Posterior vena cava (tissue), 2 donors: ENCODE measurements at regions not wholly inside any gene's neighbourhood (a gene's known extent, or its start where the extent isn't known, plus 50 kb on each side); places are given as distances from the start of the nearest gene placed in this dataset.

Experiments used
- DNase-seq: peaks from one replicate; pipeline ENCODE4 v3.0.0-alpha.2; 2020; ENCODE audit warnings: low spot score
- intact Hi-C, 2 donors: fragments of 100-400 bp; cut with DNase I; formaldehyde crosslinking; loops; one replicate each; pipeline versions ENCODE4 v1.14.1 to v1.14.2; 2022 to 2023
- donor health status: DM: yes; HTN: yes; CAD: no.
- donor health status: DM: yes; HTN: yes; CAD: no.

DNA sequence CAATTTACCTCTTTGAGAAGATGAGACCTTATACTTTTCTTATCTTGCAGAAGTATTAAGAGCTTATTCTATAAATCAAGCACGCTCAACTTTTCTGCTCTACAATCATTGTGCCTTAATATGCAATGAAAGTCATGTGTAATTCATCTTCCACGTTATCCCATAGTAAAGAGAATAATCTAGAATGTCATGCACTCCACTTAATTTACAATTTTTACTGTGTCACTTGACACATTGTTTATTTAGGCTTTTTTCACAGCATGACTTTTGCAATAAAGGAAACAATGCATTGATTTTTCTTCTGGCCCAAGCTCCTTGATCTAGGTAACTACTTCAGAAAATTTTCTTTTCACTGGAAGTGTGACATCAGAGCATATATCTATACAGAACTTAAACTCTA is 290.9 kb downstream of the HHIPL2 start:
- intact Hi-C loops = no loop called here
- no peak for DNase-seq

DNA sequence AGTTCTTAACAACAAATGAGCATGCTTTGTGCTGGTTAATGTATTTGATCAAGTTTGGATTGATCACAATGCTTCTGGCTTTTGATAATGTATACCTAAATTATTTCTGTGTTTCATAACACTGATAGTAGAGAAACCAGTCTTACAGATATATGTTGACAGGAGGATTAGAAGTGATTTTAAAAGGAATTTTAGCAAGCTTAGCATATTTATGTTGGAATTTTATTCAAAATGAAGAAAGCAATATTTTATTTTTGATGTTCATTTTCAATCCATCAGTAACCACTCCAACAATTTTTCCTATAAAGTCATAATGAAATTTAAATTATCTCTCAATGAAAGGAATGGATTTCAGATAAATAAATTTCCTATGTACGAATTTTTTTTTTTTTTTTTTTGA is 291.8 kb downstream of the HHIPL2 start:
- no peak for DNase-seq
- intact Hi-C loops = no loop called here

DNA sequence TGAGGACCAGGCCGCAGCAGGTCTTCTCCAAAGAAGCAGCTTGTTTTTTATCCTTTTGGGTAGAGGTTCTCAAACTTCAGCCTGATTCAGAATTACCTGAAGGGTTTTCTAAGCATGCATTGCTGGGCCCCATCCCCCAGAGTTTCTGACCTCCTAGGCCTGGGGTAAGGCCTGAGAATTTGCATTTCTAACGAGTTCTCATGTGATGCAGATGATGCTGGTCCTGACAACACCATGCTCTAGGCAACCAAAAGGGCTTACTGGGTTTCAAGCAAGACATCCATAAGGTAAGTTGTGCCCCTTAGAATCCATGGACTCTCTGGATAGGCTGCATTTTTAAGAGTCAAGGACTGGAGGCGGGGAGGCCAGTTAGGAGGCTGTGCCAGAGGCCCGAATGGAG is 295.1 kb downstream of the HHIPL2 start:
- intact Hi-C loops = no loop called here
- DNase-seq = no peak

DNA sequence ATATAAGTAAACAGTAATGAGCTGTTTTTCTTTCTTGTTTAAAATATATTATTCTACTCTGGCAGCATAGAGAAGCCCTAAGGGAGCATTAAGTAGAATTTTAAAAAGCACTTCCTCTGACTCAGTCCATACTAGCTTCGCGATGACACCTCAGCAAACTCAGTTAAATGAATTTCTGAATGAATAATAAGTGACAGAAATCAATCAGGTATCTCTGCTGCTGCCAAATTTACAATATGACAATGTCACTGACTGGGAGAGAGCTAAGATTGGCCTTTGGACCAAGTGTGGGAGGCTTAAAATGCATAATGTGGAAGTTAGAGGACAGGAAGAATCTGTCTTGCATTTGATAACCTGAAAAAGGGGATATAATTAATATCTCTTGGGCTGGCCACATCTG is 296.1 kb downstream of the HHIPL2 start:
- no peak for DNase-seq
- intact Hi-C loops = no loop called here

DNA sequence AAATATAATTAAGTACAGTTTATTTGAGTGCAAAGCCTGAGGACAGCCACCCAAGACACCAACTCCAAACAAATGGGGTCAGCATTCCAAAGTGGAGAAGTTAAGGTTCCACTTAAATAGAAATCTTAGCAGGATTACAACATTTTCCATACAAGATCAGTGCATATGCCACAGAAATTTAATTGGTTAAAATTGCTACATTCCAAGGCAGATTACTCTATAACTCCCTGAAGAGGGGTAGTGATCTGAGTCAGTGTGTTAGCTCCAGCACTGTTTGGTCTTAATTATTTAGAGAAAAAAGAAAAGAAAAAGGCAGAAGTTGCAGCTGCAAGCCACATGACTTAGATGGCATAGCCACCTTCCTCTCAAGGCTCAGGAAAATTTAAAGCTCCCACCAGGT is 297.5 kb downstream of the HHIPL2 start:
- intact Hi-C loops = no loop called here
- DNase-seq = no peak

DNA sequence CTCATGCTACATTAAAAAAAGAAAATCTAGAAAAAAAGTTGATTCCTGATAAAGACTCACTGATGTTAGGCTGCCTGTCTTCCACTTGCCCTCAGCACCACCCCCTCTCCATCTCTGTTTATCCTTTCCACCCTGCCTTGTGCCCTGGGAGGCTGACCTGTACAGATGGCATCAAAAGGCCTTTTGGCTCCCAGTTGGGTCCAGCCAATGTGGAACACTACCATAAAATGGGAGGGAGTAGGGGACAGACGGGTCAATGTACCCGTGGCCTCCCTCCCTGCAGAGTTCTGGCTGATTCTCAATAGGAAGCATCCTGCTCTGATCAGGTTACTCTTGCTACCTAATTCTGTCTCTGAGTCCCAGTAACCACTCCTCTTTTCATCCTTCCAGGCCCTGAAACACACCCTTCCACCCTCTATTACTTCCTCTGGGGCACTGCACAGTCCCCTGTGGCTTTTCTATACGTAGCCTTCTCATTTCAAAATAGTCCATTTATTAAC is 300.0 kb downstream of the HHIPL2 start:
- DNase-seq = no peak
- intact Hi-C loops = no loop called here

DNA sequence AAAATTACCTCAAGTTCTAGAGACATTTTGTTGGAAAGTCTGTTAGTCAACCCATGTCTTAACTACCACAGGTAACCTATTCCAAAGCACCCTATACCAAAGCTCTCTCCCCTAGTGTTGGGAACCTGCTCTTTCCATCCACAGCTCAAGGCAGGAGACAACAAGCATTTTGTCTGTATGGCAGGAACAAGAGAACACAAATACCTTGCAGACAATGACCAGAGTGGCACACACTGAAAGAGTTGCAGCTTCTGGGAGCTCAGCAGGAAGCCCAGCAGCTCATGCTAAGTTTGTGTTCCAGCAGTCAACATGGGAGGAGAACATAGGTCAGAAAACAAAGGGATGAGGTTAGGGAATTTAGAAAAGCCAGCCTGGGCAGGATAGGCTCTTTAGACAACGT is 300.8 kb downstream of the HHIPL2 start:
- intact Hi-C loops = no loop called here

DNA sequence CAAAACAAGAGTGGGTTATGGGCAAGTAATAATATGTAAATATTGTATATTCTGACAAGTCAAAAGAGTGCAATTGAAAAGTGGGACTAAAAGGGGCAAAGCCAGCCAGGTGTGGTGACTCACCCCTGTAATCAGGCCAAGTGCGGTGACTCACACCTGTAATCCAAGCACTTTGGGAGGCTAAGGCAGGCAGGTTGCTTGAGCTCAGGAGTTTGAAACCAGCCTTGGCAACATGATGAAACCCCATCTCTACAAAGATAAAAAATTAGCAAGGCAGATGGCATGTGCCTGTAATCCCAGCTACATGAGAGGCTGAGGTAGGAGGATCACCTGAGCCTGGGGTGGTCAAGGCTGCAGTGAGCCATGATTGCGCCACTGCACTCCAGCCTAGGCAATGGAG is 304.0 kb downstream of the HHIPL2 start:
- no peak for DNase-seq
- intact Hi-C loops = no loop called here

More for the DNA sequence above, 300.8 kb downstream of the HHIPL2 start:
- no peak for DNase-seq

DNA sequence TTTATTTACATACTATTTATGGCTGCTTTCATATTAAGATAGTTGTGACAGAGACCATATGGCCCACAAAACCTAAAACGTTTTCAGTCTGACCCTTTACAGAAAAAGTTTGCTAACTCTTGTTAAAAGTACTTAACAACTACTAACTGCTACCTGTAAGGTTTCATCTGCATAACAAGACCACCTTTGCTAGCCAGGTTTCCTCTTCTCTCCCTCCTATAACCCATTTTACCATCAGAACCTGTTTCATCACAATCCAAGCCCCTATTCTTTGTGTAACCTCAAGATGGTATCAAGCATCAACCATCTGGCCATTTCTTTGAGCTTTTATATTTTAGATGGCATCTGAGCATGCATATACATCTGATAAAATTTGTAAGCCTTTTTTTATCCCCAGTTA is 305.4 kb downstream of the HHIPL2 start:
- intact Hi-C loops = no loop called here
- DNase-seq = no peak

DNA sequence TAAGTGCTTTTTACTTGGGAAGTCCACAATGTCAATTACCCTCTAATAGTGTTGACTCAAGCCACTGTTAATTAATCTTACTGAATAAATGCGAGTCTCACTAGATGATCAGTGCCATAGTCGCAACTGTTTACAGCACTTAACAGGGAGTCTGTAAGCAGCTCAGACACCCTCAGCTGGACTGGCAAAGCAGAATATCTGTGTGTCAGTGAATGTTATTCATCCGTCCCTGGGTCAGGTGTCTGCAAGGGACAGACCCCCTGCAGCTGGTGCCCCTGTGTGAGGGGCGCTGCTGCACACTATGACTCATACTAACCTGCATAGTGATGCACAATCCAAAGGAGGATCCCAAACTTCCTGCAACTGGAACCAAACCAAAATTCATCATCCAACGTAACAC is 306.5 kb downstream of the HHIPL2 start:
- no peak for DNase-seq
- intact Hi-C loops = no loop called here

DNA sequence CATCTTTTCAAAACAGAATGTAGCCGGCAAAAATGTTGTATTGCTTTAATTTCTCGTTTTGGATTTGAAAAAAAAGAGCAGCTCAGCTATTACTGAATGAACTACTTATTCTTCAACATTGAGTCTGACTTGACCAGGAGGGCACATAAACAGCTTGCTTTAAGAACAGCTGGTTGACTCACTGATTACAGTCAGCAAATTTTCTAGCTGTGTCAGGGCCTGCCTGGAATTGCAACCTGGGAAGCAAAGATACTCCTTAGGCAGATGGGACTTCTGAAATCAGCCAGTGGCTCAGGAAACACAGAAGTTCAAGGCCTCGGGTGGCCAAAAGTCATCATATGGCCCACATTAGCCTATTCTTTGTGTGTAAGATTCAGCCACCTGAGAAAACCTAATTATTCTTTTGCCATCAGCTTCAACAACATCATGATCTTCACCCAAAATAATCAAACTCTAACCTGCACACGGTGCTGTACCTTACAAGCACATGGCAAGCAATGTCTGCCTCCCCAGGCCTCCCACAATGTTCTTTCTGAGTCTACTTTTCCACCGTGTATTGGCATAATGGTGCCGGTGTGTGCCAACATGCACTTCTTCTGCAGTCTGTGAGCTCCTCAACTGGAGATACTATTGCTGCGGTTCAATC is 307.2 kb downstream of the HHIPL2 start:
- no peak for DNase-seq
- intact Hi-C loops = no loop called here

DNA sequence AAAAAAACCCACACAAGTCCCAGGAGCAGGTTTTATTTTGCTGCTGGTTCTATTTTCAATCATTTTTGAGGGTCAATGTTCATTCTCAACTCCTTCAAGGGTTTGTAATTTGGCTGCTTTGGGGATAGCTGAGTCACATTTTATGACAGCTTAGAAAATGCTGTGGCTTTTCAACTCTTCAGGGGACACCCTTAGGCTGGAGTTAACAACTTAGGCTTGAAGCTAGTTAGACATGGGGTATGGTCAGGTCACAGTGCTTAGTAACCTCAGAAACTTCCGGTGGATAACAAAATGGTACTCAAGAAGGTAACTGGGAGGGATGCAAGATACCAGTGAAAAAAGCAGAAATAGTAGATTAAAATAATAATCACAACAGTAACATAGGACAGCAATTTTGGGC is 308.8 kb downstream of the HHIPL2 start:
- intact Hi-C loops = no loop called here
- DNase-seq = no peak

DNA sequence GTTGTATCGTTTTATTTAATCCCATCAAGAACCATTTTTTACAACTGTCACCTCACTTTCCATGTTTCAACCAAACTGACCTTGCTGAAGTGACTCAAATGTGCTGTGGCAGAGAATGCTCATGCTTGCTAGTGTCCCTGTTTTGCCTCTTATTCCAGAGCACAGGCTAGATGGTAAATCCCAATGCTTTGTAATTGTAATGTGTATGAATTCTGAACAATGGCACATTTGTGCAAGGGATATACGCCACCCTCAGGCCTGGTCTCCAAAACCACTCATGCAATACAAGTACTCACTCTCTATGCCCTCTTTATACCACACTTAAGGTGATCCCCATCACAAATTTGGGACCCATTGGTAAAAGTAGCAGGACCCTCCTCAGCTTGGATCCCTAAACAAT is 313.6 kb downstream of the HHIPL2 start:
- no peak for DNase-seq
- intact Hi-C loops = no loop called here

DNA sequence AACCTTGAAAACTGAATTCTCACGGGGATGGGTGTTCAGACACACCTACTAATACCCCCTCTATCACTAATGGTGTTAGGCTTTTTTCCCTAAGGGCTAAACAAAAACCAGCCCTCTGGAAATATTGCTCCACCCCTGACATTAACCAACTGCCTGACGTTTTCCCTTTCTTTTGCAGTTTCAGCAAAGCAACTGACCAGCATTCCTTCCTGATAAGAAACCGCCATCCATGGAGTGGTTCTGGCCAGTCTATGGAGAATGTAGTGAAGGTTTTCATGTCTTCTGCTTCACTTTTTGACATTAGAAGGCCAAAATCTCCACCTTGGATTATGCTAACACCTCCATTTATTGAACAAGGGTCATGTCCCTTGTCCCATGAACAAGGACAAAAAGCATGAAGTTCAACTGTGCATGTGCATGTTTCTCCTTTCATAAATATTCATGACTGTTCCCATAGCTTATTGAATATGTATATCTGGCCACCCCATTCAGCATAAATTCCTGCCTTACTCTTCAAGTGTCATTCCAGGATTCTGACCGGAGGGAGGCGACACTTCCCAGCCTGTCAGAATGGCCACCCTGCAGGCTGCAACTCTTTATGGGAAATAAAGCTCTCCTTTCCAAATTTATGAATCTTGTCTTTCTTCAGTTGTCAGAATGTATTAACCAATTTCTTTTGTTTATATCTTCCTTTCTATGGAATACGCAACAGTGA is 314.3 kb downstream of the HHIPL2 start:
- no peak for DNase-seq
- intact Hi-C loops = no loop called here

DNA sequence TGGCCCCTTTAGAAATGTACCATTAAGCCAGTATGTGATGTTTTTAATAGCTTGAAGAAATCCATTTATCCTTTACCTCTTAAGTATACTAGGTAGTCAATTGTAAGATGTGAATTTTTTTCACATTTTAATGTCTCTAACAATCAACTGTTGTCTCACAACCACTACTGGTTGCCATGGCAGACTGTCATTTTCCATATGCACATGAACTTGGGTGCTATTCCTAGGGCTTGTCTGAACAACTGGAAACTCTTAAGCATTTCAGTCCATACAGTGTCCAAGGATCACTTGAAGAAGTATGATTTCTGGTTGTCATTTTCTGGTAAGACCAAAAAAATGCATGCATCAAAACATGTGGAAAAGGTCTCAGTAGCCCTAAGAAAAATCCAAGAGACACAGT is 315.1 kb downstream of the HHIPL2 start:
- intact Hi-C loops = no loop called here
- no peak for DNase-seq

DNA sequence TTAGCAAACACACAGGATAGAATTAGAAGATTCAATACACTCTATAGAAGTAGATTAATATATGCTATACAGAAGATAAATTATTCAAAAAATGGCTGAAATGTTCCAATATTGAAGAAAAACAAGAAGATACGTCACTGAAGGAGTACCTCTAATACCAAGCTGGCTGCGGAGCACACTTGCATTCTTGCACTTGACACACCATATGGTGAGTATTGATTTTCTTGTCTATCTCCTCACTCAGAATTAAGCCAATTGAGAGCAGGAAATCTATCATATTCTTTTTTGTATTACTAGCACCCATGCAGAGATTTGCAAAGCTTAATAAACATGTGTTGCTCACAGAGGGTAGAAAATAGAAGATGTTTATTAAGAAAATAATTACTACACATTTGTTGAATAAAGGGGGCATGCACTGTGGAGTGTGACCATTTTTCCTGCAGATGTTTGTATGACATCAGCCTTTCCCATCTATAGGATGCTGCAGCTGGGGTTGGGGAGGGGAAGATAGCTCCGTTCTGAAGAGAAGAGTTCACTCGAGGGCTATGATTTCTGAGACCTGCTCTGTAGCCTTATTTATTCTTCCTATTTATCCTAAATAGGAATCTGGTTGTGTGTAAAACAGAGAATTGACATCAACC is 318.1 kb downstream of the HHIPL2 start:
- intact Hi-C loops = loop anchor here in 1 of 2 donors (2.0 kb wide), 1 partner anchor 57 kb away; no protein-coding TSS in a partner anchor

DNA sequence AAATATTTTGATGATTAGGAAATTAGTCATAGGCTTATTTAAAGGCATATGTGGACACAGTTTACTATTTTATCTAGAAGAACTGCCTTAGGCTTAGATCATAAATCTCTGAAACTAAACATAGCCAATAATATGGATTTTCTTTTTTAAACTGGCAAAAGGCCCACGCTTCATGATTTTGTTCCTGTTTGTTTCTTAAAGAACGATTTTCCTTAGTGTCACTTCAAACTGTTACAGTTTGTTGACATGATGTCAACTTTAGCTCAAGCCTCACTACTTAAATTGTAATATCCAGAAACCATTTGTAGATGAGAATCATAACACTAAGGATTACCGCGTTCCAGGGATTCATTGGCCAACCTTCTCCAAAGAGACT is 322.6 kb downstream of the HHIPL2 start:
- no peak for DNase-seq
- intact Hi-C loops = no loop called here

More for the DNA sequence above, 318.1 kb downstream of the HHIPL2 start:
- no peak for DNase-seq

DNA sequence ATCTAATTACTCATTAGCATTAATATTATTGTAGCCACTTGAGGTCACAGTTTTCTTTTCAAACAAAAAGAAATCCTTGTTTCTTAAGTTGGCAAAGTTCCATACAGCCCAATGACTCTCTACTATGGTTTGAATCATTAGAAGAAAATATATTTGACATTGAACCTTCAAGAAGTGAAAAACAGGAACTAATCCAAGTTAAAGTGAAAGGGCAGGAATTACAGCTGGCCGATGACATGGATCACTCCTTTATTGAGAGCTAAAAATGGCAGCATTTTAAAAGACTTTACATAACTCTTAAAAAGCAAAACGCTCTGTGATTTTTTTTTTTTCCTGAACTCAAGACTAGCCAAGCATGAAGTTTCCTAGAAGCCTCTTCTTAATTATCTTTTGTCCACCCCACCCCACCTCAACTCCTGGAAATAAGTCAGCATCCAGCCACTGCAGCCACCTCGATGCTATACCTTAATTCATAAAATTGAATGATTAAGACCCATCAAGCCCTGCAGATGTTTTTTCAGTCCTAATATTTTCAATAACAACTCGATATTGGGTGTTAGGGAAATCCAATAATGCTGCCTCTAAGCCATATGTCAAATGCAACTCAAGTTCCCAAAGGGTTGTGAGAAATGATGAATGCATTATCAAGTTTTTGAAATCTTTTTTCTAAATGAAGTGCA is 323.1 kb downstream of the HHIPL2 start:
- intact Hi-C loops = no loop called here
- no peak for DNase-seq

DNA sequence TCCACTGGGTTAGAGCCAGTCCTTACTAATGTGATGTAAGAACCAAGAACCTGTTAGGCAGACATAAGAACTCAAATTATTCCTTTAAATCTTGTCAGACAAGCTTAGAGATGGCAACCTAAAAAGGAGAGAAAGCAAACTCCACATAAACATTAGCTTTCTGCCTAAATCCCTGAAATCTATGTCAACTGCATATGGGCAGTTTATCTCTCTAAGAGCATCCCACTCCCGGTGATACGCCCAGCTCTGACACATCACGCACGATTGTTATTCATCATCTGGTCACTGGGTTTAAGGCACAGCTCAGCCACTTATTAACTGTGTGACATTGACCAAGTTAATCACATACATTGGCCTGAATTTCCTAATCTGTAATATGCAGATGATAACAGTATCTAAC is 323.7 kb downstream of the HHIPL2 start:
- DNase-seq = no peak
- intact Hi-C loops = no loop called here

DNA sequence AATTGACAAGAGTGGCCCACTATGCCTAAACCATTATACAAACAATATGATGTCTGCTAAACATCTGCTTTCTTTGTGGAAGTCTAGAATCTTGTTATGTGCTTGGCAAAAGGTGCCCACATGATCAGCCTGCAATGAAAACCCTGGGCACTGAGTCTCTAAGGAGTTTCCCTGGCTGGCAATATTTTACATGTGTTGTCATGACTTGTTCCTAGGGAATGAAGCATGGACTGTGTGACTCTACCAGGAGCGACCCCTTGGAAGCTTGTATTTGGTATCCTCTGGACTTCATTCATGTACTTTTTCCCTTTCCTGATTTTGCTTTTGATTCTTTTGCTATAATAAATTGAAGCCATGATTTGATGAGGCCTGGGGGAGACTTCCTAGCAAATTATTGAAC is 324.9 kb downstream of the HHIPL2 start:
- no peak for DNase-seq

More for the DNA sequence above, 324.9 kb downstream of the HHIPL2 start:
- intact Hi-C loops = no loop called here
